ENCODE measurements at regions not wholly inside any gene's neighbourhood (a gene's known extent, or its start where the extent isn't known, plus 50 kb on each side); places are given as distances from the start of the nearest gene placed in this dataset.
"Not testable (repeated sequence)": the region's sequence is repeated elsewhere in the genome, so short reads cannot be mapped to it uniquely, and the experiment has no call there.

- no peak for DNase-seq
- Histone ChIP-seq H3K27ac (no peak overlapping the region), H3K4me3 (ENCODE audit: low read depth, low read length) (no peak overlapping the region), H3K27me3 (replicated peaks) (no peaks in the 10 kb centered on the region), H3K36me3 (replicated peaks) (no peaks in the 10 kb centered on the region)
- in situ Hi-C loops (cut with HindIII; ENCODE audit: low pct_ligation_motif_present, low sequenced_read_pairs) = no loop called here
- TF ChIP-seq CTCF (IDR thresholded peaks at IDR 0.05; ENCODE audit: low read depth, low read length, missing control alignments) = no peak
These were observed 63.1 kb downstream of the MATN1 start for GRCh38 chr1:30660241-30660640.

- no peak overlapping the region for H3K27ac ChIP-seq
These were observed 63.7 kb downstream of the MATN1 start for GRCh38 chr1:30659702-30660101.

GRCh38 chr1:30658375-30658774, 65.0 kb downstream of the MATN1 start:
- H3K36me3 ChIP-seq (replicated peaks); H3K27me3 ChIP-seq (replicated peaks); H3K4me3 ChIP-seq (ENCODE audit: low read depth, low read length); H3K27ac ChIP-seq; DNase-seq; in situ Hi-C loops (cut with HindIII; ENCODE audit: low pct_ligation_motif_present, low sequenced_read_pairs): not testable (repeated sequence)

More at GRCh38 chr1:30659702-30660101, 63.7 kb downstream of the MATN1 start:
- Histone ChIP-seq H3K4me3 (ENCODE audit: low read depth, low read length) (no peak overlapping the region), H3K36me3 (replicated peaks) (no peaks in the 10 kb centered on the region), H3K27me3 (replicated peaks) (no peaks in the 10 kb centered on the region)
- in situ Hi-C loops (cut with HindIII; ENCODE audit: low pct_ligation_motif_present, low sequenced_read_pairs) = no loop called here
- no peak for DNase-seq
- no peak for TF ChIP-seq CTCF (IDR thresholded peaks at IDR 0.05; ENCODE audit: low read depth, low read length, missing control alignments)

GRCh38 chr1:30658014-30658336, 65.4 kb downstream of the MATN1 start:
- Histone ChIP-seq H3K27me3 (replicated peaks) (no peaks in the 10 kb centered on the region), H3K4me3 (ENCODE audit: low read depth, low read length) (no peak overlapping the region), H3K27ac (no peak overlapping the region), H3K36me3 (replicated peaks) (no peaks in the 10 kb centered on the region)
- in situ Hi-C loops (cut with HindIII; ENCODE audit: low pct_ligation_motif_present, low sequenced_read_pairs) = no loop called here
- no peak for TF ChIP-seq CTCF (IDR thresholded peaks at IDR 0.05; ENCODE audit: low read depth, low read length, missing control alignments)
- DNase-seq = no peak

GRCh38 chr1:30657131-30658013, 66.0 kb downstream of the MATN1 start:
- no peaks in the 10 kb centered on the region for H3K27me3 ChIP-seq (replicated peaks)
- no peak for DNase-seq
- in situ Hi-C loops (cut with HindIII; ENCODE audit: low pct_ligation_motif_present, low sequenced_read_pairs) = no loop called here
- no peak overlapping the region for H3K4me3 ChIP-seq (ENCODE audit: low read depth, low read length)
- H3K27ac ChIP-seq = no peak overlapping the region
- H3K36me3 ChIP-seq (replicated peaks) = no peaks in the 10 kb centered on the region
- no peak for TF ChIP-seq CTCF (IDR thresholded peaks at IDR 0.05; ENCODE audit: low read depth, low read length, missing control alignments)

- Histone ChIP-seq H3K4me3 (ENCODE audit: low read depth, low read length) (no peak overlapping the region), H3K36me3 (replicated peaks) (no peaks in the 10 kb centered on the region), H3K27ac (no peak overlapping the region), H3K27me3 (replicated peaks) (no peaks in the 10 kb centered on the region)
- TF ChIP-seq CTCF (IDR thresholded peaks at IDR 0.05; ENCODE audit: low read depth, low read length, missing control alignments) = no peak
- DNase-seq = no peak
- in situ Hi-C loops (cut with HindIII; ENCODE audit: low pct_ligation_motif_present, low sequenced_read_pairs) = no loop called here
These were observed 67.0 kb downstream of the MATN1 start for GRCh38 chr1:30656171-30656940.
